Skin of body (tissue), 1 donor: ENCODE measurements at regions not wholly inside any gene's neighbourhood (a gene's known extent, or its start where the extent isn't known, plus 50 kb on each side); places are given as distances from the start of the nearest gene placed in this dataset.

ENCODE experiments used
- DNase-seq: peaks from one replicate; lab custom pipeline; 2025; lab: John Stamatoyannopoulos, UW

DNA sequence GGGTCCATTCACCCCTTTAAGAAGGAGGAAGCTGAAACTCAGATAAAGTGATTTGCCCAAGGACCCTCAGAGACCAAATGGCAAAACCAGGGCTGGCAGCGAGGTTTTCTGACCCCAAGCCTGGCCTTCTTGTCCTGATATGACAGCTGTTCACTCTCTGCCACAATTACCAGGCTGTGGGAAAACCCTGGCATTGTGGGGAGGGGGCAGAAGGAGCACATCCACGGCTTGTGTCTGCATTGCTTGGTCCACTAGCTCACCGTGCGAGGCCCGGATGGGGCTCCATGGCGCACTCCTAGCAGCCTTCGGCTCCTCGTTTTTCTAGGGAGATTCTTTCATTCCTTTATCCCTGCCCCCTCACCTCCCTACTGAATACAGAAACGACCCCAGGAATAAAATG lies 143.4 kb upstream of the SIX2 start:
- no peak for DNase-seq

GRCh38 chr2:45145073-45145899 lies 136.0 kb upstream of the SIX2 start:
- no peak for DNase-seq

DNA sequence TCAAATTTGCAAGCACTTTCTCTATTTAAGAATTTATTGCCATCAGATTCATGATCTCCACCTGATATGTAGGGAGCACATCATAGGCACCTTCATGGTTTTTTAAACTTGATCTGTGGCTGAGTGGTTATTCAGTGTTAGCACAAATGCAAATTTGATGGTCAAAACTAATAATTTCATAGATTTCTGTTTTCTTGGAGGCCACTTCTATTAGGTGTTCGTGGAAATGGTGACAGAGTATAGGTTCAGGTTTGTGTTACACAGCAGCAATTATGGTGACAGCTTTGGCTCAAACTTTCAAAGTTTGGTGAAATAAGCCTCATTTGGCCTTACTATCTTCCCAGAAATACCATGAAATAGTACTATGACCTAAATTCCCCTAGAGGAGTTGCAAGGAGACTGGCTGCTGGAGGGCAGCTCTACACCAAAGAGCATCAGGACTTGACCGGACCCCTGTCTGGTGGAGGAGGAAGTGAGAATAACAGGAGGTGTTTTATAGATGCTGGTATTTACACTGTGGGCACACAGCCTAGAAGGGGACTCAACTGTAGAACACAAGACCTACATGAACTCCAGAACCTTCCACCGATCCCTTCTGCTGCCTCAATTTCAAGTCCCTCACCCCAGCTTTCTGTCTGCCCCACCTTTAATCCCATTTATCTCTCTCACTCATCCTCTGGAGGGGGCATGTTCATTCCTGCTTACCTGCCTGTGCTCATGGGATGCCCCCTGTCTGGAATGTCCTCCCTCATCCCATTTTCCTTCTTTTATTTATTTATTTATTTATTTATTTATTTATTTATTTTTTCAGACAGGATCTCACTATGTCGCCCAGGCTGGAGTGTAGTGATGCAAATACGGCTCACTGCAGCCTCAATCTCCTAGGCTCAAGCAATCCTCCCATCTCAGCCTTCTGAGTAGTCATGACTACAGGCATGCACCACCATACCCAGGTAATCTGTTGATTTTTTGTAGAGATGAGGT lies 132.9 kb upstream of the SIX2 start:
- DNase-seq: no peak

- no peak for DNase-seq
These were observed 131.4 kb upstream of the SIX2 start for GRCh38 chr2:45140675-45141074.

DNA sequence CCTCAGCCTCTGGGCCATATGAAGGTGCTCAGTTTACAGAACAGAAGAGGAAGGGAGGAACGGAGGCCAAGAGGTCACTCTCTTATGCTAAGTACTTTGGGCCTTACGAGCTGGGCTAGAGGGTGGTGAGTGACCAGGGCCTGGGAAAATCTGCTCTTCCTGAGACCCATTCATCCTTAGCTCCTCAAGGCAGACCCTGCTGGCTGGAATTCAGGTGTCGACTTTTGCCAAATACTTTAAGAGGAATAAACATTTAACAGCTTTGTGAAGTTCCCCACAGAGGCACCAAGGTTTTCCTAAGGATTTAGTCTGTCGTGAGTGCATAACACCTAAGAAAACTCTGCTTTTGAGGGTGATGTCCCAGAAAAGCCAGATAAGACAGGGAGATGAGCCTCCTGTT lies 129.7 kb upstream of the SIX2 start:
- no peak for DNase-seq

GRCh38 chr2:45137966-45138695 lies 128.9 kb upstream of the SIX2 start:
- DNase-seq: no peak

DNA sequence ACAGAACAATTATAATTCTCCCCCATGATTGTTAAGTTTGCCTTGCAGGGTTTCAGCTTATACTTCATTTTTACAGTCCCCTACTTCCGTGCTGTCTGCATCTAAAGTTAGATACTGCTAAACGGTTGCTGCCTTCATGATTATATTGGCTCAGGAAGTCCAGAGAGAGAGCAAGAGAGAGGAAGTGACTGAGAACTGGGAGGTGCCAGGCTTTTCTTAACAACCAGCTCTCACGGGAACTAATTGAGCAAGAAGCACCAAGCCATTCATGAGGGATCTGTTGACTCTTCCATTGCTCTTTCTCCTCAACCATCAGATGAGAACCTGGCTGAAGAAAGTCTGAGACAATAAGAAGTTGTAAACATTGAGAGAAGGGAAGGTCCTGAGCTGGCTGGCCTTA lies 125.5 kb upstream of the SIX2 start:
- DNase-seq: no peak

DNA sequence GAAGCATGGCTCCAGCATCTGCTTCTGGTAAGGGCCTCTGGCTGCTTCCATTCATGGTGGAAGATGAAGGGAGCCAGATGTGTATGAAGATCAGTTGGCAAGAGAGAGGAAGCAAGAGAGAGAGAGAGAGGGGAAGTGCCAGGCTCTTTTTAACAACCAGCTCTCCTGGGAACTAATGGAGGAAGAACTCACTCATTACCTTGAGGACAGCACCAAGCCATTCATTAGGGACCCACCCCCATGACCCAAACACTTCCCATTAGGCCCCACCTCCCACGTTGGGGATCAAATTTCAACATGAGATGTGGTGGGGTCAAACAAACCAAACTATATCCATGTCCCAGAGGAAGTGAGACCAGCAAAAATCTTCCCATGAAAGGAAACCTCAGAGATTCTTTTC lies 124.8 kb upstream of the SIX2 start:
- no peak for DNase-seq

- DNase-seq: no peak
These were observed 123.3 kb upstream of the SIX2 start for GRCh38 chr2:45132551-45132950.

GRCh38 chr2:45131587-45131986 lies 122.3 kb upstream of the SIX2 start:
- DNase-seq: no peak

GRCh38 chr2:45130736-45131135 lies 121.5 kb upstream of the SIX2 start:
- no peak for DNase-seq

DNA sequence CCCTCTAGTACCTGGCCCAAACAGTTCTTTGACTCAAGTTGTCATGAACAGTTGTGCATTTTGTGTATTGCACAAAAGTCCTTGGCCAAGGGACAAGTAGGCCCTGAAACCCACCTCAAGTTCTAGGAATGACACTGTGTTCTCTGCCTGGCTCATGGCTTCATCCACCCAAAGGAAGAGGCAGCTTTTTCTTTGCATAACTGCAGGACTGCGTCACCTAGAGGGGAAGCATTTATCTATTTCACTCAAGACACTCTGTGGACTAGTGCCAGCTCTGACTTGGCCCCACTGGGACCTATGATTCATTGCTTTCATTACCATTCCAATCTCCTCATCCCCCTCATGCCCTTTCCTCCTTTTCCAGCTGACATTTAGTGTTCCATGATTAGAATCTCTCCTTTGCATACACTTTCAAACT lies 119.3 kb upstream of the SIX2 start:
- DNase-seq: peak; percentile 20

- no peak for DNase-seq
These were observed 118.6 kb upstream of the SIX2 start for GRCh38 chr2:45127891-45128290.

DNA sequence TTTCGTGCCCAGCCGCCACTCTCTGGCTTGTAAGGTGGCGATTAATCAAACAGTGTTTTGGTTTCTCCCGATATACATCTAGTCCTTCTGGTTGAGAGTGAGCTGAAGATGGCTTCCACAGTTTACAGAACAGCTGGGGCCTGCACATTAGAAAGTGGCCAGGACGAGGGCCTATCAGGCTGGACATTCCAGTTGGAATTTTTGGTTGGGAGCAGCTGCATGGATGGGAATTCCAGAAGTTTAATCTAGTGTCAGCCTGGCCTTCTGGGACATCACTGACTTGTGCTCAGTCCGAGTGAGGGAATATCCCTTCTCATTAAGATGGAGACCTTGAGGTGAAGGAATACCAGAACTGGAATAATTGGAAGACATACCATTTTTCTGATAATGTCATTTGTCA lies 118.1 kb upstream of the SIX2 start:
- DNase-seq: no peak

GRCh38 chr2:45125232-45125631 lies 116.0 kb upstream of the SIX2 start:
- DNase-seq: no peak

DNA sequence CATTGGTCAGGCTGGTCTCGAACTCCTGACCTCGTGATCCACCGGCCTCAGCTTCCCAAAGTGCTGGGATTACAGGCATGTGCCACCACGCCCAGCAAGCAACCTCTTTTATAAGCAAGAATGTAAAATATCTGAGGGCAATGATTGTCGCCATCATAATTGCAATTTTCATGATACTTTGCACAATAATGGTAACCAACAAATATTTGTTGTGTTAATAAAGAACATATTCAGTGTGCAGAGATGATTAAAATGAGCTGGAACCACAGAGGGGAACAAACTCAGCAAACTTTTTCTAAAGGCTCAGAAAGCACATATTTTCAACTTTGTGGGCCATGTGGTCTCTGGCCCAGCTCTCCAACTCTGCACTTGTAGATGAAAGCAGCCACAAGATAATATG lies 115.2 kb upstream of the SIX2 start:
- no peak for DNase-seq

DNA sequence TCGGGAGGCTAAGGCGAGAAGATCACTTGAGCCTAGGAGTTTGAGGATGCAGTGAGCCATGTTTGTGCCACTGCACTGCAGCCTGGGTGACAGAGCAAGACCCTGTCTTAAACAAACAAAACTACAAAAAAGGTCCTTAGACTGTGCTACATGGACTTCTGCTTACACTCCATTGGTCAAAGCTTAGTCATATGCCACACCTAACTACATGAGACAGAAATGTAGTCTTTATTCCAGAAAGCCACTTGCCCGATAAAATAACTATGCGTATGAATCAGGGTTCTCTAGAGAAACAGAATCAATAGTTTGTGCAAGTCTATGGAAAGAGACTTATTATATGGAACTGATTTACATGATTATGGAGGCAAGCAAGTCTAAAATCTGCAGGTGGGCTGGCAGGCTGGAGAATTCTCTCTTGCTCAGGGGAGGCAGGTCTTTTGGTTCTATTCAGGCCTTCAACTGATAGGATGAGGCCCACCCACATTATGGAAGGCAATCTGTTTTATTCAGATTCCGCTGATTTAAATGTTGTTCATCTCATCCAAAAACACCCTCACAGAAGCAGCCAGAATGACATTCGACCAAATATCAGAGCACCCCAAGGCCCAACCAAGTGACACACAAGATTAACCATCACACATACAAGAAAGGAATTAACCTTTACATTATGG lies 114.4 kb upstream of the SIX2 start:
- DNase-seq: no peak

- DNase-seq: no peak
These were observed 113.8 kb upstream of the SIX2 start for GRCh38 chr2:45123065-45123464.

DNA sequence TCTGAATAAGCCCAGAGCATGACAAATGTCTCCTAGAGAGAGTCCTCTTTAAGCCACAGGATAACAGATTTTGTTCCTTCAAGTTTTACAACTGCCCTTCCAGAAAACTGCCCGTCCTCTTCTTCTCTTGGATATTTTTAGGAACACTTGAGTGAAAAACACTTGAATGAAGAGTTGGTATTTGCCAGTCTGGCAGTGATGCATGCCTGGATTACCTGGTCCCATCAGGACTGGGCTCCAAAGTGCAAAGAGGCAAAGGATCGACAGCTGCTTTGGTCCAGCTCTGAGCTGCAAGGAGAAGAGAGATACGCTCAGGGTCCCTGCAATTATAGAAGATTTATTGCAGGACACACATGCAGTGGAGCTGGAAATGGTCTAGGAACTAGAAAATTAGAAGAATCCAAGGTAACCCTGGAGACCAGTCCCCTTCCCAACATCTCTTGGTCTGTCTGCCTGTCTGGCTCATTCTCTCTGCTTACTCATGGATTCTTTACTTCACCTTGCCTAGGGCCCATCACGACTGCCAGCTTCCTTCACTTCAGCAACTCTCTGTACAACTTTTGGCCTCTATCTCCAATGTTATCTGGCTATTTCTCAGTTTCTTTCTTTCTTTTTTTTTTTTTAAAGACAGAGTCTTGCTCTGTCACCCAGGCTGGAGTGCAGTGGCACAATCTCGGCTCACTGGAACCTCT lies 112.1 kb upstream of the SIX2 start:
- DNase-seq: no peak

DNA sequence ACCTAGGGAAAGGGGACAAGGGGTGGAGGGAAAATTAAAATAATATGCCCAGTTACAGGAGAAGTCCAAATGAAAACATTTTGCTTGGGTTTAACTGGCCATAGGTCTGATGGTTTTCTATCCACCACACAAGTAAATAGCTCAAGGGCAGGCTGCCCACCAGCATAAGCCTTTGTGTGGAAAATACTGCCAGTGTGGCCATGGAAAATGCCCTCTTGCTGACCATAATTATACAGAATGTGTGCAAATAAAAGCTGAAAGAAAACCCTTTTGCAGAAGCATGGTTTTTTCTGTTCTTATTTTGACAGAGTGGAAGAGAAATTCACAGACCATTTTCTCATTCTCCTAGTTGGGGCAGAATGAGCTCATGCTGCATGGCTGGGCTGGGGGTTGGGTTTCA lies 111.3 kb upstream of the SIX2 start:
- DNase-seq: no peak

DNA sequence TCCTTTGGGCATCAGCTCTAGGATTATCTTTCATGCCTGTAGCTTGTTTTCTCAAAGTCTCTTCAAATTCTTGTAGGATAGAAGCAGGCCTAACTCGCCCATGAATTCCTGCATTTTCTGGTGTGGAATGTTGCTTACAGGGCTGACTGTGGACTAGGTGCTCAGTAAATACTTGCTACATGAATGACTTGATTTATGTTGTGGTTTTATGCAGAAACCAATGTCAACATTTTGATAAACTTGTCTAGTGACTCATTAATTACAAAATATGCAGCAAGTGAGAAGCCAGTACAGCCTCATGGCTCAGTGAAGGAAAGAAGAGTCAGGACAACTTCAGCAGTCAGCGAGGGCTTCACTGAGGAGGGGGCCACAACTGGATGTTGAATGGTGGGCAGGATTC lies 110.6 kb upstream of the SIX2 start:
- DNase-seq: no peak
